C4-2B (cell line): ENCODE measurements at regions not wholly inside any gene's neighbourhood (a gene's known extent, or its start where the extent isn't known, plus 50 kb on each side); places are given as distances from the start of the nearest gene placed in this dataset.

Experiments
- ZFX ChIP-seq: fragments of 450-650 bp; IDR thresholded peaks from 2 replicates; pipeline ENCODE4 v1.6.1; 2017
- TF ChIP-seq, protein P1 (sequence below): fragments of 450-650 bp; conservative IDR thresholded peaks from 2 replicates; pipeline ENCODE4 v1.5.1; 2017; ENCODE audit warnings: mild to moderate bottlenecking

DNA sequence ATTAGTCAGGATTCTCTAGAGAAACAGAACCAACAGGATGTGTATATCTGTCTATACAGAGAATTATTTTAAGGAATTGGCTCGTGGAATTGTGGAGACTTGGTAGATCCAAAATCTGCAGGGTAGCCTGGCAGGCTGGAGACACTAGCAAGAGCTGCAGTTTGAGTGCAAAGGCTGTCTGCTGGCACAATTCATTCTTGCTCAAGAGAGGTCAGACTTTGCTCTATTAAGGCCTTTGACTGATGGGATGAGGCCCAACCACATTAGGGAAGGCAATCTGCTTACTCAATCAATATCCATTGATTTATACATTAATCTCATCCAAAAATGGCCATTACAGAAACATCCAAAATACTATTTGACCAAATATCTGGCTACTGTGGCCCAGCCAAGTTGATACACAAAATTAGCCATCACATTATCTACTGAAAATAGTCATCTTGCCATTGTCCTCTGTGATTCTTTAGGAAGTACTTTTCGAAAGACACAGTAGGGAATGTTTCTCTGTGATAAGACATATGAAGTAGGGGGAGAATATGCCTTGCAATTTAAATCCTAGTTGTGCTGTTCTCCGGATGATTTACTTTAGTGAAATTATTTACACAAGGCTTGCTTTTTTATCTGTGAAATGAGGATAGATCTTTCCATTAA is 873.8 kb downstream of the ROBO2 start:
- TF ChIP-seq, protein P1, sequence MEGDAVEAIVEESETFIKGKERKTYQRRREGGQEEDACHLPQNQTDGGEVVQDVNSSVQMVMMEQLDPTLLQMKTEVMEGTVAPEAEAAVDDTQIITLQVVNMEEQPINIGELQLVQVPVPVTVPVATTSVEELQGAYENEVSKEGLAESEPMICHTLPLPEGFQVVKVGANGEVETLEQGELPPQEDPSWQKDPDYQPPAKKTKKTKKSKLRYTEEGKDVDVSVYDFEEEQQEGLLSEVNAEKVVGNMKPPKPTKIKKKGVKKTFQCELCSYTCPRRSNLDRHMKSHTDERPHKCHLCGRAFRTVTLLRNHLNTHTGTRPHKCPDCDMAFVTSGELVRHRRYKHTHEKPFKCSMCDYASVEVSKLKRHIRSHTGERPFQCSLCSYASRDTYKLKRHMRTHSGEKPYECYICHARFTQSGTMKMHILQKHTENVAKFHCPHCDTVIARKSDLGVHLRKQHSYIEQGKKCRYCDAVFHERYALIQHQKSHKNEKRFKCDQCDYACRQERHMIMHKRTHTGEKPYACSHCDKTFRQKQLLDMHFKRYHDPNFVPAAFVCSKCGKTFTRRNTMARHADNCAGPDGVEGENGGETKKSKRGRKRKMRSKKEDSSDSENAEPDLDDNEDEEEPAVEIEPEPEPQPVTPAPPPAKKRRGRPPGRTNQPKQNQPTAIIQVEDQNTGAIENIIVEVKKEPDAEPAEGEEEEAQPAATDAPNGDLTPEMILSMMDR = no peak
- no peak for TF ChIP-seq ZFX
